ENCODE measurements at regions not wholly inside any gene's neighbourhood (a gene's known extent, or its start where the extent isn't known, plus 50 kb on each side); places are given as distances from the start of the nearest gene placed in this dataset.

DNA sequence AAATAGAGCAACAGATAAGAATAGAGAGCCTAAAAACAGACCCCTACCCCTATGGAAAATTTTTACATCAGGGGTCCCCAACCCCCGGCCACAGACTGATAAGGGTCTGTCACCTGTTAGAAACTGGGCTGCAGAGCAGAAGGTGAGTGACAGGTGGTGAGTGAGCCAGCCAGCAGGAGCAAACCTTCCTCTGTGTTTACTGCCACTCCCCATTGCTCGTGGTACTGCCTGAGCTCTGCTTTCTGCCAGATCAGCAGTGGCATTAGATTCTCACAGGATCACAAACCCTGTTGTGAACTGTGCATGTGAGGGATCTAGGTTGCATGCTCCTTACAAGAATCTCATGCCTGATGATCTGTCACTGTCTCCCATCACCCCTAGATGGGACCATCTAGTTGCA lies 174.1 kb downstream of the FOXD2 start:
- Mint-ChIP-seq H3K36me3 (no peaks in the 10 kb centered on the region), H3K27me3 (ENCODE audit: low read depth in 2 of 2) (peaks cover 10 to 18% of the 10 kb centered on the region in 2 donors), H3K9me3 (no peaks in the 10 kb centered on the region), H3K4me1 (no peaks in the 10 kb centered on the region), H3K27ac (no peak overlapping the region), H3K4me3 (no peak overlapping the region)
- no peak overlapping the region for H3K4me3 ChIP-seq (ENCODE audit: low read length)
- TF ChIP-seq, protein P1, sequence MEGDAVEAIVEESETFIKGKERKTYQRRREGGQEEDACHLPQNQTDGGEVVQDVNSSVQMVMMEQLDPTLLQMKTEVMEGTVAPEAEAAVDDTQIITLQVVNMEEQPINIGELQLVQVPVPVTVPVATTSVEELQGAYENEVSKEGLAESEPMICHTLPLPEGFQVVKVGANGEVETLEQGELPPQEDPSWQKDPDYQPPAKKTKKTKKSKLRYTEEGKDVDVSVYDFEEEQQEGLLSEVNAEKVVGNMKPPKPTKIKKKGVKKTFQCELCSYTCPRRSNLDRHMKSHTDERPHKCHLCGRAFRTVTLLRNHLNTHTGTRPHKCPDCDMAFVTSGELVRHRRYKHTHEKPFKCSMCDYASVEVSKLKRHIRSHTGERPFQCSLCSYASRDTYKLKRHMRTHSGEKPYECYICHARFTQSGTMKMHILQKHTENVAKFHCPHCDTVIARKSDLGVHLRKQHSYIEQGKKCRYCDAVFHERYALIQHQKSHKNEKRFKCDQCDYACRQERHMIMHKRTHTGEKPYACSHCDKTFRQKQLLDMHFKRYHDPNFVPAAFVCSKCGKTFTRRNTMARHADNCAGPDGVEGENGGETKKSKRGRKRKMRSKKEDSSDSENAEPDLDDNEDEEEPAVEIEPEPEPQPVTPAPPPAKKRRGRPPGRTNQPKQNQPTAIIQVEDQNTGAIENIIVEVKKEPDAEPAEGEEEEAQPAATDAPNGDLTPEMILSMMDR (IDR thresholded peaks at IDR 0.05), result no peak
- H3K27me3 ChIP-seq (ENCODE audit: control insufficient read depth, insufficient read depth, low read length), result no peaks in the 10 kb centered on the region
- no peaks in the 10 kb centered on the region for H3K36me3 ChIP-seq (ENCODE audit: control insufficient read depth, insufficient read depth, low read length)
- DNase-seq, result no peak
- no peak for ATAC-seq
- WGBS (ENCODE audit: insufficient coverage), result 67% methylated on average over 1 of the region's 2 CpGs
- intact Hi-C loops (cut with micrococcal nuclease), result no loop called here
- peaks cover 7% of the 10 kb centered on the region for H3K9me3 ChIP-seq (ENCODE audit: control insufficient read depth, insufficient read depth, low read length)
- H3K4me1 ChIP-seq (ENCODE audit: control insufficient read depth, insufficient read depth, low read length), result no peaks in the 10 kb centered on the region
- no peak overlapping the region for H3K27ac ChIP-seq (ENCODE audit: low read length)

DNA sequence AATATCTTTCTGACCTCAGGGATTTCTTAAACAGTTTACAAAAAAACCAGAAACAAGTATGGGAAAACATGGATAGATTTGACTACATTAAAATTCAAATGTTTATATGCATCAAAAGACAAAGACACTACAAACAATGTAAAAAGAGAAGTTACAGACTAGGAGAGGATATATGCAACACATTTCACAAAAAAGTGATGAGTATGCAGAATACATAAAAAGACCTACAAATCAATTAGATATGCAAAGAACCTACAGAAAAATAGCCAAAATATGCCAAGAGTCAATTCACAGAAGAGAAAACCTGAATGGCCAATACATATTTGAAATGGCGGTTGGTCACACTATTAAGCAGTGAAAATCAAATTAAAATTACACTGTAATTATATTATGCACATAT lies 175.0 kb downstream of the FOXD2 start:
- WGBS (ENCODE audit: insufficient coverage), result no CpG with 5 or more reads among the region's 1 CpG
- no peaks in the 10 kb centered on the region for H3K36me3 ChIP-seq (ENCODE audit: control insufficient read depth, insufficient read depth, low read length)
- ATAC-seq (no peak), DNase-seq (no peak)
- H3K27ac ChIP-seq (ENCODE audit: low read length), result no peak overlapping the region
- H3K4me1 ChIP-seq (ENCODE audit: control insufficient read depth, insufficient read depth, low read length), result no peaks in the 10 kb centered on the region
- Mint-ChIP-seq H3K36me3 (no peaks in the 10 kb centered on the region), H3K9me3 (no peaks in the 10 kb centered on the region), H3K4me1 (no peaks in the 10 kb centered on the region), H3K27ac (no peak overlapping the region), H3K4me3 (no peak overlapping the region), H3K27me3 (ENCODE audit: low read depth in 2 of 2) (peaks cover 13 to 18% of the 10 kb centered on the region in 2 donors)
- H3K27me3 ChIP-seq (ENCODE audit: control insufficient read depth, insufficient read depth, low read length), result no peaks in the 10 kb centered on the region
- no peak overlapping the region for H3K4me3 ChIP-seq (ENCODE audit: low read length)
- intact Hi-C loops (cut with micrococcal nuclease), result no loop called here
- peaks cover 7% of the 10 kb centered on the region for H3K9me3 ChIP-seq (ENCODE audit: control insufficient read depth, insufficient read depth, low read length)
- TF ChIP-seq, protein P1 (IDR thresholded peaks at IDR 0.05), result no peak

DNA sequence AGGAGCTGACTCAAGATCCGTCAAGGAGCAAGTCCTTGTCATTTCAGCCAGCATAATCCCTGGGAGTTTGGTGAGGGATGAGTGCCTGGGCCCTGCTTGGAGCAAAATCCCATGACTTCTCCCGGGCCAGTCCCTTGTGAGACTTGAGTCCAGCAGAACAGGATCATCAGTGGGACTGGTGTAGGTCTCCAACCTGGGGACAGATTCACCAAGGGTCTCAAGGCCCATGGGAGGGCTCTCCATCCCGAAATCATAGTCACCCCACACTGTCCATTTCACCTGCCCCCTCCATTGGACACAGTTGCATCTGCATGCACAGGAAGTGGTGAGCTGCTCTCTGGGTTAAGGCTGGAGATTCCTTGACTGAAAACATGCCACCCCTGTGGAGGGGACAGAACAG lies 178.2 kb downstream of the FOXD2 start:
- no peaks in the 10 kb centered on the region for H3K36me3 ChIP-seq (ENCODE audit: control insufficient read depth, insufficient read depth, low read length)
- intact Hi-C loops (cut with micrococcal nuclease), result no loop called here
- no peaks in the 10 kb centered on the region for H3K36me3 Mint-ChIP-seq
- H3K9me3 Mint-ChIP-seq, result no peaks in the 10 kb centered on the region
- no peaks in the 10 kb centered on the region for H3K9me3 ChIP-seq (ENCODE audit: control insufficient read depth, insufficient read depth, low read length)
- TF ChIP-seq, protein P1 (IDR thresholded peaks at IDR 0.05), result no peak
- no peaks in the 10 kb centered on the region for H3K4me1 Mint-ChIP-seq
- DNase-seq, result no peak
- ATAC-seq, result no peak
- no peak overlapping the region for H3K27ac Mint-ChIP-seq
- no peak overlapping the region for H3K4me3 Mint-ChIP-seq
- H3K27me3 Mint-ChIP-seq (ENCODE audit: low read depth in 2 of 2), result peaks cover 0 to 10% of the 10 kb centered on the region in 2 donors
- H3K4me1 ChIP-seq (ENCODE audit: control insufficient read depth, insufficient read depth, low read length), result no peaks in the 10 kb centered on the region
- no peak overlapping the region for H3K4me3 ChIP-seq (ENCODE audit: low read length)
- no peaks in the 10 kb centered on the region for H3K27me3 ChIP-seq (ENCODE audit: control insufficient read depth, insufficient read depth, low read length)
- 92% methylated on average over 2 of the region's 3 CpGs for WGBS (ENCODE audit: insufficient coverage)
- no peak overlapping the region for H3K27ac ChIP-seq (ENCODE audit: low read length)

DNA sequence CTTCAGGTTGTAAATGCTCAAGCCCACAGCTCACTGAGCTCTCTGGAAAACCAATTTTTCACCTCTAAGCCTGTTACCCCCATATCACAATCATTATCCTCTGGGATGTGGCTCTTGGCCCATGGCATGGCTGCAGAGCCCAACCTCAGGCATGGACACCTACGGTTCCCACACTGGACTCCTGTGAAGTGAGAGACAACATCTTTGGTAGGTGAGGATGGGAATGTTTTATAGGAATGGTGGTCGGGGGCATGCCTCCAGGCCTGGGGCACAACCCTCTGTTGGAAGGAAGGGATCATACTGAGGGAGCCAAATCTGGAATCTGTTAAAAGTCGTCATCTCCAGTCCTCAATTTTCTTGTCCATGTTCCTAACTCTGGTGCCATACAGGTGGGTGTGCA lies 179.1 kb downstream of the FOXD2 start:
- TF ChIP-seq, protein P1 (IDR thresholded peaks at IDR 0.05), result no peak
- intact Hi-C loops (cut with micrococcal nuclease), result no loop called here
- no peaks in the 10 kb centered on the region for H3K27me3 ChIP-seq (ENCODE audit: control insufficient read depth, insufficient read depth, low read length)

More for the DNA sequence above, 179.1 kb downstream of the FOXD2 start:
- Mint-ChIP-seq H3K27ac (no peak overlapping the region), H3K4me1 (no peaks in the 10 kb centered on the region), H3K9me3 (no peaks in the 10 kb centered on the region), H3K4me3 (no peak overlapping the region), H3K36me3 (no peaks in the 10 kb centered on the region), H3K27me3 (ENCODE audit: low read depth in 2 of 2) (peaks cover 0 to 10% of the 10 kb centered on the region in 2 donors)
- no peak overlapping the region for H3K27ac ChIP-seq (ENCODE audit: low read length)
- no peak overlapping the region for H3K4me3 ChIP-seq (ENCODE audit: low read length)
- H3K9me3 ChIP-seq (ENCODE audit: control insufficient read depth, insufficient read depth, low read length), result no peaks in the 10 kb centered on the region
- 77% methylated on average over 3 of the region's 3 CpGs for WGBS (ENCODE audit: insufficient coverage)
- ATAC-seq (no peak), DNase-seq (no peak)
- H3K36me3 ChIP-seq (ENCODE audit: control insufficient read depth, insufficient read depth, low read length), result no peaks in the 10 kb centered on the region
- H3K4me1 ChIP-seq (ENCODE audit: control insufficient read depth, insufficient read depth, low read length), result no peaks in the 10 kb centered on the region
